ENCODE measurements at regions not wholly inside any gene's neighbourhood (a gene's known extent, or its start where the extent isn't known, plus 50 kb on each side); places are given as distances from the start of the nearest gene placed in this dataset.

- no peaks in the 10 kb centered on the region for H3K36me3 ChIP-seq (ENCODE audit: control insufficient read depth, low read length)
Observed at GRCh38 chr14:51552768-51553404, 98.8 kb upstream of the FRMD6 start.

GRCh38 chr14:51554339-51554920, 97.3 kb upstream of the FRMD6 start:
- Histone ChIP-seq H3K4me1 (ENCODE audit: control insufficient read depth, low read length) (no peaks in the 10 kb centered on the region), H4K20me1 (ENCODE audit: control insufficient read depth, insufficient read depth, low read depth, low read length) (no peaks in the 10 kb centered on the region), H3K36me3 (ENCODE audit: control insufficient read depth, low read length) (no peaks in the 10 kb centered on the region), H3K9me3 (ENCODE audit: control insufficient read depth, insufficient read depth, low read length) (no peaks in the 10 kb centered on the region), H3K27ac (ENCODE audit: low read depth, low read length) (no peak overlapping the region), H3F3A (ENCODE audit: control insufficient read depth, insufficient read depth) (no peaks in the 10 kb centered on the region), H3K9me2 (replicated peaks; ENCODE audit: control insufficient read depth, low read length) (no peaks in the 10 kb centered on the region), H3K79me2 (ENCODE audit: control insufficient read depth, low read length) (no peaks in the 10 kb centered on the region), H3K27me3 (ENCODE audit: control insufficient read depth, low read length) (no peaks in the 10 kb centered on the region), H3K4me2 (ENCODE audit: low read length) (no peak overlapping the region), H3K4me3 (ENCODE audit: low read length) (no peak overlapping the region)
- TF ChIP-seq EZH2phosphoT487 (IDR thresholded peaks at IDR 0.05; ENCODE audit: borderline replicate concordance, low read length) = no peak
- no peak for TF ChIP-seq CTCF (IDR thresholded peaks at IDR 0.05; ENCODE audit: low read depth, low read length, poor library complexity, severe bottlenecking)

More at GRCh38 chr14:51552768-51553404, 98.8 kb upstream of the FRMD6 start:
- Histone ChIP-seq H3K9me3 (ENCODE audit: control insufficient read depth, insufficient read depth, low read length) (no peaks in the 10 kb centered on the region), H3K27ac (ENCODE audit: low read depth, low read length) (no peak overlapping the region), H3K4me1 (ENCODE audit: control insufficient read depth, low read length) (no peaks in the 10 kb centered on the region), H3F3A (ENCODE audit: control insufficient read depth, insufficient read depth) (no peaks in the 10 kb centered on the region), H3K4me2 (ENCODE audit: low read length) (no peak overlapping the region), H3K79me2 (ENCODE audit: control insufficient read depth, low read length) (no peaks in the 10 kb centered on the region), H3K4me3 (ENCODE audit: low read length) (no peak overlapping the region), H4K20me1 (ENCODE audit: control insufficient read depth, insufficient read depth, low read depth, low read length) (no peaks in the 10 kb centered on the region), H3K9me2 (replicated peaks; ENCODE audit: control insufficient read depth, low read length) (no peaks in the 10 kb centered on the region), H3K27me3 (ENCODE audit: control insufficient read depth, low read length) (no peaks in the 10 kb centered on the region)
- TF ChIP-seq CTCF (IDR thresholded peaks at IDR 0.05; ENCODE audit: low read depth, low read length, poor library complexity, severe bottlenecking) (no peak), EZH2phosphoT487 (IDR thresholded peaks at IDR 0.05; ENCODE audit: borderline replicate concordance, low read length) (no peak)

- H3K79me2 ChIP-seq (ENCODE audit: control insufficient read depth, low read length) = no peaks in the 10 kb centered on the region
- no peaks in the 10 kb centered on the region for H3K36me3 ChIP-seq (ENCODE audit: control insufficient read depth, low read length)
- no peak overlapping the region for H3K27ac ChIP-seq (ENCODE audit: low read depth, low read length)
- no peak for TF ChIP-seq EZH2phosphoT487 (IDR thresholded peaks at IDR 0.05; ENCODE audit: borderline replicate concordance, low read length)
- no peak for TF ChIP-seq CTCF (IDR thresholded peaks at IDR 0.05; ENCODE audit: low read depth, low read length, poor library complexity, severe bottlenecking)
- H4K20me1 ChIP-seq (ENCODE audit: control insufficient read depth, insufficient read depth, low read depth, low read length) = no peaks in the 10 kb centered on the region
- no peaks in the 10 kb centered on the region for H3K4me1 ChIP-seq (ENCODE audit: control insufficient read depth, low read length)
- no peak overlapping the region for H3K4me2 ChIP-seq (ENCODE audit: low read length)
- H3K9me2 ChIP-seq (replicated peaks; ENCODE audit: control insufficient read depth, low read length) = no peaks in the 10 kb centered on the region
- no peak overlapping the region for H3K4me3 ChIP-seq (ENCODE audit: low read length)
- no peaks in the 10 kb centered on the region for H3F3A ChIP-seq (ENCODE audit: control insufficient read depth, insufficient read depth)
- no peaks in the 10 kb centered on the region for H3K9me3 ChIP-seq (ENCODE audit: control insufficient read depth, insufficient read depth, low read length)
- no peaks in the 10 kb centered on the region for H3K27me3 ChIP-seq (ENCODE audit: control insufficient read depth, low read length)
Observed at GRCh38 chr14:51554953-51555352, 96.8 kb upstream of the FRMD6 start.

Data from DOHH2 (cell line).